GM10266 (cell line): ENCODE measurements at regions not wholly inside any gene's neighbourhood (a gene's known extent, or its start where the extent isn't known, plus 50 kb on each side); places are given as distances from the start of the nearest gene placed in this dataset.

Experiments
- DNase-seq: peaks from one replicate; pipeline ENCODE4 v3.0.0; 2012; ENCODE audit errors: extremely low spot score
- TF ChIP-seq, protein P1 (sequence below): IDR thresholded peaks from 2 replicates; pipeline ENCODE4 v1.5.1; 2012; ENCODE audit warnings: mild to moderate bottlenecking, low read depth; ENCODE audit not compliant: control insufficient read depth, insufficient read depth; ENCODE audit errors: missing control alignments

DNA sequence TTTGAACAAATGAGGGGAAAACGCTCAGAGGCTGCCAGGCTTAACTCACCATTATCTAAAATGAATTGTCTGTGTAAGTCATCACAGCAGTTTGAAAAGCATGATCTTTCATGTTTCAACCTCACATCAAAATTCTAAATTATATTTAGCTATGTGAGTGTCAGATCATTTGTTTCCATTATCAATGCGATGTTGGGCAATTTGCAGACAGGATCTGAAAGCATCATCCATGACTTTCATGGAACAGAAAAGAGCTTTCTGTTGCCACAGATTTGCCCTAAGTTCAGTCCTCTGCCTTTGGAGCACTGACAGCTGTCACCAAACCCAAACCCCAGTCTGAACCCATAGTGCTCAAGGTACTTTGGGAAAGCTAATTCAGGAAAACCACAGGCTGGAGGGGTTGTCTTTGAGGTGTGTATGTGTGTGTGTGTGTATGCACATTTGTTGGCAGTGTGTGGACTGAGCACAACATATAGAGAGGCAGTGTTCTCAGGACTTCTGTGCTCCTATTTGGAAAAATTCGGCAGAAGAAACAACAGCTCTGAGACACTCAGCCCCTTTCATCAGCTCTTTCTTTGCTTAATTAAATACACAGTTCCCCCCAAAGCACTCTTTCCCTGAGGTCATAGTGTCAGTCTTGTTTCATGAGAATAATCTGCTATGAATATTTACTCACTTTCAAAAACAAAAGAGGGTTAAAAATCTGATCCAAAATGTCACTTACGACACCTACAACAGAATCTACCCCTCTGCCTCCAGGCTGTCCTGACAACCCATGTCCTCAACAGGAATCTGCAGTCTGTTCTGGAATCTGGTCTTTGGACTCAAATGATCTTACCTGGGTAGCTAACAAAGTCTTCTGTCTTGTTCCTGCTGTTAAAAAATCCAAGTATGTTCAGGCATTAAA, 188.5 kb upstream of the KLF14 start:
- TF ChIP-seq, protein P1, sequence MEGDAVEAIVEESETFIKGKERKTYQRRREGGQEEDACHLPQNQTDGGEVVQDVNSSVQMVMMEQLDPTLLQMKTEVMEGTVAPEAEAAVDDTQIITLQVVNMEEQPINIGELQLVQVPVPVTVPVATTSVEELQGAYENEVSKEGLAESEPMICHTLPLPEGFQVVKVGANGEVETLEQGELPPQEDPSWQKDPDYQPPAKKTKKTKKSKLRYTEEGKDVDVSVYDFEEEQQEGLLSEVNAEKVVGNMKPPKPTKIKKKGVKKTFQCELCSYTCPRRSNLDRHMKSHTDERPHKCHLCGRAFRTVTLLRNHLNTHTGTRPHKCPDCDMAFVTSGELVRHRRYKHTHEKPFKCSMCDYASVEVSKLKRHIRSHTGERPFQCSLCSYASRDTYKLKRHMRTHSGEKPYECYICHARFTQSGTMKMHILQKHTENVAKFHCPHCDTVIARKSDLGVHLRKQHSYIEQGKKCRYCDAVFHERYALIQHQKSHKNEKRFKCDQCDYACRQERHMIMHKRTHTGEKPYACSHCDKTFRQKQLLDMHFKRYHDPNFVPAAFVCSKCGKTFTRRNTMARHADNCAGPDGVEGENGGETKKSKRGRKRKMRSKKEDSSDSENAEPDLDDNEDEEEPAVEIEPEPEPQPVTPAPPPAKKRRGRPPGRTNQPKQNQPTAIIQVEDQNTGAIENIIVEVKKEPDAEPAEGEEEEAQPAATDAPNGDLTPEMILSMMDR = no peak
- no peak for DNase-seq

DNA sequence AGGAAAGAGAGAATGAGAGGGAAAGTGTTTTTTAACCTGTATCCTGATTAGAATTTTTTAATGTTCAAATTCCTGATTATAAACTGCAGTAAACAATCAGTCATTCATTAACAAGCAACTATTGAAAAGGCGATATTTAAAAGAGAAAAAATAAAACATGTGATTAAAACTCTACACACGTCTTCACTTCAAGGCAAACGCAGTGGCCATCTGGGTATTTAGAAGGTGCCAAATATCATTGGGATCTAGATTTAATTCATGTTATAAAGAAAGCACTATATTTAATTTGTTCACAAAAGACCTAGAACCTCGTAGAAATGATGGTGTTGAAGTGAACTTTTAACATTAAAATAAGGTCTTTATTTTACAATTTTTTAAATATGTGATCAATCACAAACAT, 189.4 kb upstream of the KLF14 start:
- no peak for DNase-seq
- TF ChIP-seq, protein P1 = no peak

DNA sequence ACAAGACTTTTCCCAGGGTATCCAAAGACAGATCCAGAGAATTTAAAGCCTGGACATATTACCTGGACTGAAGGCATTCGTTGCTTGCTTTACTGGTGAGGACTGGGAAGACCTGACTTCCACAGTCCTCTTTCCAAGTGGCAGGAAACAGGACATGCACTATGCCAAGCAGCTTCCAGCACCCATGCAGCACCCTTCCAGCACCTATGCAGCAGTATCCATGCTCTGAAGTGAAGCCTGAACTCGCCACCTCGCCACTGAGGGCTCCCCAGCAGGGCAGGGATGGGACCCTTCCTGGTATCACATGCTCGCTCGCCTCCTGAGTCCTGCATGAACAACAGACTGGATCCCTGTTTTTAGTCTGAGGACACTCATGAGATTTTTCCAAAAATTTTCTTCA, 189.9 kb upstream of the KLF14 start:
- no peak for DNase-seq
- TF ChIP-seq, protein P1 = no peak

DNA sequence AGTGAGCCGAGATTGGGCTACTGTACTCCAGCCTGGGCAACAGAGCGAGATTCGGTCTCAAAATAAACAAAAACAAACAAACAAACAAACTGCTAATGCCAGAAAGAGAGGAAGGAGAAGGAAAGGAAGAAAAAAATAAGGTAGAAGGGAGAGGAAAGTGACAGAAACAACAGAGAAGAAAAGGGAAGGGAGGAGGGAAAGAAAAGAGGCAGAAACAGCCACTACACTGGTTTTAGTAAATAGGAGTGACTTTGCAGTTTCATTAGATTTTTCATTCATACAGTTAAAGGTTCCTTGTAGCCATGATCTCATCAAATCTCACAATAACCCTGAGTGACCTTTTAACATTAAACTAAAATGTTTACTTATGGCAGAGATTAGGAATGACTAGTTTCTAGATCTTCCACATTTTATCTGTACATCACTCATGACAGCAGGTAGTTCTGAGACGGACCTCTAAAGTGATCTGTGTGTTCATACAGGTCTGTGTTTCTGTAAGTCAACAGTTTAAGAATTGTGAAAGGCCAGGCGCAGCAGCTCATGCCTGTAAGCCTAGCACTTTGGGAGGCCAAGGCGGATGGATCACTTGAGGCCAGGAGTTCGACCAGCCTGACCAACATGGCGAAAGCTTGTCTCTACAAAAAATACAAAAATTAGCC, 191.3 kb upstream of the KLF14 start:
- TF ChIP-seq, protein P1 = no peak
- DNase-seq = no peak

DNA sequence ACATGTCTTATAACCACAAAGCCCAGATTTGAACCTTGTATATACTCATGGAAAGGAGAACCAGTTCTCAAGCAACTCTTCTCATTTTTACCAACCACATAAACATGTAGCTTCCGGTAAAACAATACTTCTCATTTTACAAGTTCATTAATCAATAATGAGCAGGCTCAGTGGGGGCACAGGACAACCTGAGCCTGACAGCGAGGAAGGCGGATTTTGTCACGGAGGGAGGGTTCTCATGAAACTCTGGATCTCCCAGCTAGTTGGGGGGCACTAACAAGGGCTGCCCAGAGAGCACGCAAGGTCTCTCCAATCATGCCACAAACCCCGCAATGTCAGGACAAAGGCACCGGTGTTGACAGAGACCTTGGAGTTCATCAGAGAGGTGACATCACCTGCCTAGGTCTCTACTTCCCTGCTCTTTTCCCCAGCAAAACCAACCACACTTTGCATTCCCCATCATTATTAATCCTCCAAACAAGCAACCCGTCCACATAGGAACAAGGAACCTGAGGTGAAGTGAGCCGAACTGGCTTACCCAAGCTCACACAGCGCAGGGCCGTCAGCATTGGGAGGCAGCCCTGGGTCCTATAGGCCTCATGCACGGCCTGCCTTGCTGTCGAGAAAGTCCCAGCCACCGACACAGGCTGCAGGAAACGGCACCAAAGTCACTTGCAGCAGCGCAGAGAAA, 192.1 kb upstream of the KLF14 start:
- TF ChIP-seq, protein P1 = no peak
- DNase-seq = no peak

DNA sequence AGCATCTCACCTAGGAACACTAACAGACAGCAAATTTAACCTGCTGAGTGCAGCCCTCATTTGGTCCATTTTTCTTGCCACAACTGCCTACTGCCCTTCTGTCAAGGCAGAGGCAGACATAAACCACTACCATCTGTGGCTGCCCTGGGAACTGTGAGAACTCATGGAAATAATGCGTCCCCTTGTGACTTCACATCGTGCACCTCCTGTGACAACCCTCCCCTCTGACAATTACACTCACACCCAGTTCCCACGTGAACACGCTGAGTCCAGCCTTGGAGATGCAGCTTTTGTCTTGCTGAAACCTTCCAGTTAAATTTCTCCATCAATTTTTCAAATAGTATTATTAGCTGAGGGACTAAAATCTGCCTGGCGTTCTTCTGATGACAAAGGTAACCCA, 193.1 kb upstream of the KLF14 start:
- TF ChIP-seq, protein P1 = no peak
- DNase-seq = no peak
